ENCODE measurements at regions not wholly inside any gene's neighbourhood (a gene's known extent, or its start where the extent isn't known, plus 50 kb on each side); places are given as distances from the start of the nearest gene placed in this dataset.

DNA sequence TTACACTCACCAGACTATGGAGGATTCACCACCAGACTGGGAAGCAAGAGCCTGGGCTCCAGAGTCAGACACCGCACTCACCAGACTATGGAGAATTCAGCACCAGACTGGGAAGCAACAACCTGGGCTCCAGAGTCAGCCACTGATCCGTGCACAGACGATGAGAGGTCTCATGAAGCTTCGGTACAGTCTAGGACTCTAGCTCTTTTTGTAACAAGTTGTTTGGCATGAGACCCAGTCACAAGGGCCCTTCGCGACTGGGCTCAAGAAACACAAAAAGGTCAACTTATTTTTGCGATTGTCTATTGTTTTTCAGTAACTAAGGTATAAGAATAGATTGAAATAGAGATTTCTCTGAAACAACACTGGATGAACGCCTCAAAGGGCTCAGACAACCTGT is 192.7 kb upstream of the ADAMTSL1 start:
- H3K9me3 ChIP-seq (ENCODE audit: low read length), result no peaks in the 10 kb centered on the region
- intact Hi-C loops (cut with micrococcal nuclease; ENCODE audit: unreplicated experiment) (no loop called here), in situ Hi-C loops (cut with HindIII; ENCODE audit: extremely low pct_ligation_motif_present, low pct_unique_long_range_greater_than_20kb) (no loop called here)
- H3K4me3 ChIP-seq (replicated peaks in 1 of 3; ENCODE audit: insufficient read depth in 1 of 3, low read depth in 2 of 3, low read length in 3 of 3), result no peak overlapping the region
- no peak overlapping the region for H3K27ac ChIP-seq (ENCODE audit: extremely low read length, insufficient read depth, low read length)
- H3K9ac ChIP-seq (ENCODE audit: insufficient read depth, low read depth, low read length), result no peak overlapping the region
- no peak overlapping the region for H2AFZ ChIP-seq (ENCODE audit: low read length)
- no peak for ATAC-seq
- H3K27me3 ChIP-seq (ENCODE audit: control insufficient read depth in 1 of 2, insufficient read depth in 2 of 2, low read length in 2 of 2), result no peaks in the 10 kb centered on the region
- no peak for FAIRE-seq
- BruUV-seq (replicated peaks), result no TSS peak
- H3K4me2 ChIP-seq (ENCODE audit: low read depth, low read length), result no peak overlapping the region
- DNase-seq (ENCODE audit: low spot score), result no peak
- WGBS (ENCODE audit: low lambda C conversion rate), result 19% methylated on average over 8 of the region's 8 CpGs
- POLR2A ChIA-PET, result no interaction called here
- no peaks in the 10 kb centered on the region for H3K4me1 ChIP-seq (ENCODE audit: insufficient read depth, low read length)
- no peaks in the 10 kb centered on the region for H3K36me3 ChIP-seq (replicated peaks in 1 of 2; ENCODE audit: control insufficient read depth in 1 of 2, insufficient read depth in 2 of 2, low read length in 2 of 2)
- TF ChIP-seq ZNF354B (CRISPR knock-in tag; IDR thresholded peaks at IDR 0.05), result no peak
- TF ChIP-seq MLLT10 (CRISPR knock-in tag; IDR thresholded peaks at IDR 0.05), result no peak
- no peak for TF ChIP-seq POLR2AphosphoS2 (IDR thresholded peaks at IDR 0.05; ENCODE audit: low read depth, low read length)
- no peak for TF ChIP-seq SAFB2 (CRISPR knock-in tag; IDR thresholded peaks at IDR 0.05; ENCODE audit: borderline replicate concordance, low read depth)
- TF ChIP-seq JUND (CRISPR knock-in tag; IDR thresholded peaks at IDR 0.05), result no peak
- TF ChIP-seq KLF6 (CRISPR knock-in tag; IDR thresholded peaks at IDR 0.05), result no peak
- TF ChIP-seq ZNF616 (CRISPR knock-in tag; IDR thresholded peaks at IDR 0.05; ENCODE audit: low read depth), result no peak
- no peak for TF ChIP-seq KDM3A (CRISPR knock-in tag; IDR thresholded peaks at IDR 0.05; ENCODE audit: low read depth)
- no peak for TF ChIP-seq ZFP41 (CRISPR knock-in tag; IDR thresholded peaks at IDR 0.05; ENCODE audit: borderline replicate concordance)
- TF ChIP-seq ZNF563 (CRISPR knock-in tag; IDR thresholded peaks at IDR 0.05), result no peak
- TF ChIP-seq ZNF547 (CRISPR knock-in tag; IDR thresholded peaks at IDR 0.05), result no peak
- TF ChIP-seq, protein P1, sequence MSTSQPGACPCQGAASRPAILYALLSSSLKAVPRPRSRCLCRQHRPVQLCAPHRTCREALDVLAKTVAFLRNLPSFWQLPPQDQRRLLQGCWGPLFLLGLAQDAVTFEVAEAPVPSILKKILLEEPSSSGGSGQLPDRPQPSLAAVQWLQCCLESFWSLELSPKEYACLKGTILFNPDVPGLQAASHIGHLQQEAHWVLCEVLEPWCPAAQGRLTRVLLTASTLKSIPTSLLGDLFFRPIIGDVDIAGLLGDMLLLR (CRISPR knock-in tag; IDR thresholded peaks at IDR 0.05), result no peak
- no peak for TF ChIP-seq KLF13 (CRISPR knock-in tag; IDR thresholded peaks at IDR 0.05)
- no peak for TF ChIP-seq SOX5 (CRISPR knock-in tag; IDR thresholded peaks at IDR 0.05; ENCODE audit: borderline replicate concordance)
- TF ChIP-seq ELF1 (CRISPR knock-in tag; IDR thresholded peaks at IDR 0.05), result no peak
- no peak for TF ChIP-seq ZC3H13 (CRISPR knock-in tag; IDR thresholded peaks at IDR 0.05)
- TF ChIP-seq, protein P2, sequence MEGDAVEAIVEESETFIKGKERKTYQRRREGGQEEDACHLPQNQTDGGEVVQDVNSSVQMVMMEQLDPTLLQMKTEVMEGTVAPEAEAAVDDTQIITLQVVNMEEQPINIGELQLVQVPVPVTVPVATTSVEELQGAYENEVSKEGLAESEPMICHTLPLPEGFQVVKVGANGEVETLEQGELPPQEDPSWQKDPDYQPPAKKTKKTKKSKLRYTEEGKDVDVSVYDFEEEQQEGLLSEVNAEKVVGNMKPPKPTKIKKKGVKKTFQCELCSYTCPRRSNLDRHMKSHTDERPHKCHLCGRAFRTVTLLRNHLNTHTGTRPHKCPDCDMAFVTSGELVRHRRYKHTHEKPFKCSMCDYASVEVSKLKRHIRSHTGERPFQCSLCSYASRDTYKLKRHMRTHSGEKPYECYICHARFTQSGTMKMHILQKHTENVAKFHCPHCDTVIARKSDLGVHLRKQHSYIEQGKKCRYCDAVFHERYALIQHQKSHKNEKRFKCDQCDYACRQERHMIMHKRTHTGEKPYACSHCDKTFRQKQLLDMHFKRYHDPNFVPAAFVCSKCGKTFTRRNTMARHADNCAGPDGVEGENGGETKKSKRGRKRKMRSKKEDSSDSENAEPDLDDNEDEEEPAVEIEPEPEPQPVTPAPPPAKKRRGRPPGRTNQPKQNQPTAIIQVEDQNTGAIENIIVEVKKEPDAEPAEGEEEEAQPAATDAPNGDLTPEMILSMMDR (CRISPR knock-in tag; IDR thresholded peaks at IDR 0.05), result no peak
- TF ChIP-seq PCBP2 (optimal IDR thresholded peaks at IDR 0.05; ENCODE audit: low read depth, low read length, poor library complexity, severe bottlenecking), result no peak
- no peak for TF ChIP-seq EHMT2 (IDR thresholded peaks at IDR 0.05; ENCODE audit: borderline replicate concordance, low read depth, low read length)
- CTCF ChIA-PET (ENCODE audit: low intra/inter-chr PET ratio, low total read pairs), result no interaction called here
- no peaks in the 10 kb centered on the region for H3K79me2 ChIP-seq (ENCODE audit: insufficient read depth, low read length)
- no peaks in the 10 kb centered on the region for H4K20me1 ChIP-seq (ENCODE audit: insufficient read depth, low read length)

Data from HepG2 (cell line).